Fibroblast of villous mesenchyme (primary cell): ENCODE measurements at regions not wholly inside any gene's neighbourhood (a gene's known extent, or its start where the extent isn't known, plus 50 kb on each side); places are given as distances from the start of the nearest gene placed in this dataset.
"Not testable (repeated sequence)": the region's sequence is repeated elsewhere in the genome, so short reads cannot be mapped to it uniquely, and the experiment has no call there.

ENCODE experiments used
- DNase-seq: peaks from one replicate; pipeline ENCODE4 v3.0.0-alpha.2; 2010; ENCODE audit warnings: low read depth
- H3K4me3 ChIP-seq: 2 replicates; pipeline ENCODE4 v1.5.1; 2011; ENCODE audit warnings: low read depth, mild to moderate bottlenecking, low read length
- CTCF ChIP-seq: IDR thresholded peaks from 2 replicates; pipeline ENCODE4 v1.5.1; 2012; ENCODE audit warnings: low read depth, mild to moderate bottlenecking, low read length; ENCODE audit not compliant: insufficient read depth

- no peak overlapping the region for H3K4me3 ChIP-seq
- no peak for TF ChIP-seq CTCF
- DNase-seq: no peak
These were observed 820.0 kb downstream of the PRELID2 start for GRCh38 chr5:145015146-145015545.

GRCh38 chr5:145014109-145014508 is 821.0 kb downstream of the PRELID2 start:
- no peak for DNase-seq
- no peak overlapping the region for H3K4me3 ChIP-seq
- TF ChIP-seq CTCF: no peak

GRCh38 chr5:145010834-145011233 is 824.3 kb downstream of the PRELID2 start:
- TF ChIP-seq CTCF: no peak
- no peak for DNase-seq
- no peak overlapping the region for H3K4me3 ChIP-seq

- H3K4me3 ChIP-seq: no peak overlapping the region
- DNase-seq: no peak
- TF ChIP-seq CTCF: no peak
These were observed 826.1 kb downstream of the PRELID2 start for GRCh38 chr5:145008876-145009530.

- H3K4me3 ChIP-seq, DNase-seq: not testable (repeated sequence)
These were observed 823.7 kb downstream of the KCTD16 start for GRCh38 chr5:144994356-144994755.

GRCh38 chr5:144983101-144983500 is 812.4 kb downstream of the KCTD16 start:
- DNase-seq: no peak
- no peak for TF ChIP-seq CTCF

GRCh38 chr5:144979516-144980264 is 809.0 kb downstream of the KCTD16 start:
- DNase-seq: no peak
- H3K4me3 ChIP-seq: no peak overlapping the region
- TF ChIP-seq CTCF: no peak

More at GRCh38 chr5:144983101-144983500, 812.4 kb downstream of the KCTD16 start:
- H3K4me3 ChIP-seq: no peak overlapping the region
